ENCODE measurements at regions not wholly inside any gene's neighbourhood (a gene's known extent, or its start where the extent isn't known, plus 50 kb on each side); places are given as distances from the start of the nearest gene placed in this dataset.

- DNase-seq, result no peak
These were observed 138.4 kb upstream of the ZNF462 start for GRCh38 chr9:106724566-106724965.

GRCh38 chr9:106726070-106726815 lies 136.7 kb upstream of the ZNF462 start:
- DNase-seq, result no peak

- DNase-seq, result no peak
These were observed 135.0 kb upstream of the ZNF462 start for GRCh38 chr9:106727969-106728368.

- no peak for DNase-seq
These were observed 134.1 kb upstream of the ZNF462 start for GRCh38 chr9:106728860-106729259.

GRCh38 chr9:106731910-106732309 lies 131.1 kb upstream of the ZNF462 start:
- DNase-seq, result no peak

- DNase-seq, result no peak
These were observed 129.1 kb upstream of the ZNF462 start for GRCh38 chr9:106733828-106734380.

- no peak for DNase-seq
These were observed 125.5 kb upstream of the ZNF462 start for GRCh38 chr9:106737516-106737915.

GRCh38 chr9:106738109-106738508 lies 124.9 kb upstream of the ZNF462 start:
- DNase-seq, result no peak

- DNase-seq, result no peak
These were observed 117.5 kb upstream of the ZNF462 start for GRCh38 chr9:106745457-106745856.

- no peak for DNase-seq
These were observed 117.1 kb upstream of the ZNF462 start for GRCh38 chr9:106745876-106746275.

- no peak for DNase-seq
These were observed 111.3 kb upstream of the ZNF462 start for GRCh38 chr9:106751681-106752080.

GRCh38 chr9:106752581-106752980 lies 110.4 kb upstream of the ZNF462 start:
- no peak for DNase-seq

- peak; percentile 2 for DNase-seq
These were observed 109.8 kb upstream of the ZNF462 start for GRCh38 chr9:106753155-106753671.

- DNase-seq, result no peak
These were observed 107.2 kb upstream of the ZNF462 start for GRCh38 chr9:106755736-106756135.

- DNase-seq, result no peak
These were observed 105.5 kb upstream of the ZNF462 start for GRCh38 chr9:106757514-106757913.

GRCh38 chr9:106758911-106759310 lies 104.1 kb upstream of the ZNF462 start:
- no peak for DNase-seq

- DNase-seq, result no peak
These were observed 101.5 kb upstream of the ZNF462 start for GRCh38 chr9:106761493-106761892.

- DNase-seq, result no peak
These were observed 96.3 kb upstream of the ZNF462 start for GRCh38 chr9:106766616-106767015.

- no peak for DNase-seq
These were observed 93.6 kb upstream of the ZNF462 start for GRCh38 chr9:106769331-106769730.

- DNase-seq, result no peak
These were observed 91.4 kb upstream of the ZNF462 start for GRCh38 chr9:106771608-106772007.

- DNase-seq, result no peak
These were observed 90.3 kb upstream of the ZNF462 start for GRCh38 chr9:106772523-106773290.

GRCh38 chr9:106773750-106774149 lies 89.2 kb upstream of the ZNF462 start:
- no peak for DNase-seq

GRCh38 chr9:106775960-106776359 lies 87.0 kb upstream of the ZNF462 start:
- DNase-seq, result no peak

- no peak for DNase-seq
These were observed 83.2 kb upstream of the ZNF462 start for GRCh38 chr9:106779796-106780195.
